Mesendoderm (in vitro differentiated cells): ENCODE measurements at regions not wholly inside any gene's neighbourhood (a gene's known extent, or its start where the extent isn't known, plus 50 kb on each side); places are given as distances from the start of the nearest gene placed in this dataset.

Experiments used
- DNase-seq: peaks from one replicate; pipeline ENCODE4 v3.0.0; 2013
- H2AK5ac ChIP-seq: 2 replicates; pipeline ENCODE4 v1.6.1; 2013; ENCODE audit warnings: low read length, inconsistent platforms
- H2BK120ac ChIP-seq: 2 replicates; pipeline ENCODE4 v1.6.1; 2013; ENCODE audit warnings: low read depth, mild to moderate bottlenecking, low read length, moderate library complexity, mixed read lengths
- H2BK15ac ChIP-seq: replicated peaks from 2 replicates; pipeline ENCODE4 v1.6.1; 2013; ENCODE audit warnings: low read depth, mild to moderate bottlenecking, moderate library complexity
- H2BK5ac ChIP-seq: 2 replicates; pipeline ENCODE4 v1.6.1; 2013; ENCODE audit warnings: low read length, inconsistent platforms
- H3K18ac ChIP-seq: 2 replicates; pipeline ENCODE4 v1.6.1; 2013; ENCODE audit warnings: mild to moderate bottlenecking, low read length, mixed read lengths
- H3K23ac ChIP-seq: one replicate; pipeline ENCODE4 v1.6.1; 2013; ENCODE audit warnings: low read length
- H3K27ac ChIP-seq: 2 replicates; pipeline ENCODE4 v1.5.1; 2013; ENCODE audit warnings: low read depth, mild to moderate bottlenecking, inconsistent platforms, low read length, moderate library complexity
- H3K27me3 ChIP-seq: 2 replicates; pipeline ENCODE4 v1.6.1; 2013; ENCODE audit warnings: low read length, control low read depth, mild to moderate bottlenecking, inconsistent platforms; ENCODE audit not compliant: insufficient read depth, poor library complexity
- H3K36me3 ChIP-seq: 2 replicates; pipeline ENCODE4 v1.6.1; 2013; ENCODE audit warnings: low read length, inconsistent platforms; ENCODE audit not compliant: control insufficient read depth, insufficient read depth
- H3K4ac ChIP-seq: one replicate; pipeline ENCODE4 v1.6.1; 2013; ENCODE audit warnings: low read depth, mild to moderate bottlenecking, low read length, moderate library complexity
- H3K4me1 ChIP-seq: 2 replicates; pipeline ENCODE4 v1.6.1; 2013; ENCODE audit warnings: low read depth, low read length, inconsistent platforms; ENCODE audit not compliant: control insufficient read depth
- H3K4me2 ChIP-seq: 2 replicates; pipeline ENCODE4 v1.6.1; 2013; ENCODE audit warnings: low read length
- H3K4me3 ChIP-seq: 2 replicates; pipeline ENCODE4 v1.5.1; 2013; ENCODE audit warnings: mild to moderate bottlenecking, low read length
- H3K56ac ChIP-seq: one replicate; pipeline ENCODE4 v1.6.1; 2013; ENCODE audit warnings: low read length
- H3K79me1 ChIP-seq: 2 replicates; pipeline ENCODE4 v1.6.1; 2013; ENCODE audit warnings: low read length, inconsistent platforms
- H3K79me2 ChIP-seq: 2 replicates; pipeline ENCODE4 v1.6.1; 2013; ENCODE audit warnings: mild to moderate bottlenecking, low read length; ENCODE audit not compliant: control insufficient read depth, insufficient read depth
- H3K9ac ChIP-seq: 2 replicates; pipeline ENCODE4 v1.6.1; 2013; ENCODE audit warnings: low read length, inconsistent platforms
- H4K5ac ChIP-seq: one replicate; pipeline ENCODE4 v1.6.1; 2013; ENCODE audit warnings: low read length
- H4K8ac ChIP-seq: one replicate; pipeline ENCODE4 v1.6.1; 2013; ENCODE audit warnings: low read depth, mild to moderate bottlenecking, control low read depth, low read length, moderate library complexity
- WGBS: extraction: QIAGEN DNeasy Blood & Tissue Kit; methylation state at CpG from one replicate; pipeline ENCODE4 v1.1.7; 2013; ENCODE audit warnings: low lambda C conversion rate, missing lambda C conversion rate; ENCODE audit not compliant: insufficient coverage; ENCODE audit errors: extremely low coverage; 5-methylcytosine and 5-hydroxymethylcytosine counted together

DNA sequence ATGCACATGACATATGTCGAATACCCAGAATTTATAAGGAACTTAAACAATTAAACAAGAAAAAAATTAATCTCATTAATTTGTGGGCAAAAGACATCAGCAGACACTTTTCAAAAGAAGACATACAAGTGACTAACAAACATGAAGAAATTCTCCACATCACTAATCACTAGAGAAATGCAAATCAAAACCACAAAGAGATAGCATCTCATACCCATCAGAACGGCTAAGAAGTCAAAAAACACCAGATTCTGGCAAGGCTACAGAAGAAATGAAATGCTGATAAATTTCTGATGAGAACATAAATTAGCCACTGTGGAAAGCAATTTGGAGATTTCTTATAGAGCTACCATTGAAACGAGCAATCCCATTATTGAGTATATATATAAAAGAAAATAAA is 210.6 kb upstream of the LUZP2 start:
- WGBS: no CpG with 5 or more reads among the region's 3 CpGs
- no peak overlapping the region for H2AK5ac ChIP-seq
- H3K79me2 ChIP-seq: no peaks in the 10 kb centered on the region
- H3K9ac ChIP-seq: no peak overlapping the region
- H3K27me3 ChIP-seq: no peaks in the 10 kb centered on the region
- DNase-seq: no peak
- H3K4me2 ChIP-seq: no peak overlapping the region
- no peaks in the 10 kb centered on the region for H3K4me1 ChIP-seq
- no peak overlapping the region for H2BK15ac ChIP-seq
- no peak overlapping the region for H3K4ac ChIP-seq
- no peaks in the 10 kb centered on the region for H3K36me3 ChIP-seq
- H2BK5ac ChIP-seq: no peak overlapping the region
- no peak overlapping the region for H3K4me3 ChIP-seq
- H3K23ac ChIP-seq: no peak overlapping the region
- no peaks in the 10 kb centered on the region for H3K79me1 ChIP-seq
- no peak overlapping the region for H2BK120ac ChIP-seq
- no peak overlapping the region for H4K8ac ChIP-seq
- no peak overlapping the region for H3K18ac ChIP-seq
- H3K56ac ChIP-seq: no peak overlapping the region
- H3K27ac ChIP-seq: no peak overlapping the region
- H4K5ac ChIP-seq: no peak overlapping the region

DNA sequence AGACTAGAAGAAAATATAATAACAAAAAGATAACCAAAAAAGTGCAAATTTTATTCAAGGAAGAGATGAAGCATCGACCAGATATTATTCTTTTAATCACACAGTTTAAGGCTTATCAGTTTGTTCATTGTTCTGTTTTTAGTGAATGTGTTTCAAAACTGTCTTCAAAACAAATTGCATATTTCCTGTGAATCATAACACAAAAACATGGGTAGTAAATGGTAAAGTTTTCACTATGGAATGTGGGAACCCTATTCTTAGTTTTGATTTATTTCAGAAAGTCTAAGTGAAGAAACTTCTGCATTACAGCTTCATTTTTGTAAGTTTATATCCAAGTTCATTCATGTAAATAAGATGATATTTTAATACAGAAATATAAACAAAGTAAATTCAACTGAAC is 207.6 kb upstream of the LUZP2 start:
- no peaks in the 10 kb centered on the region for H3K79me1 ChIP-seq
- no peak for DNase-seq
- H3K9ac ChIP-seq: no peak overlapping the region
- H4K8ac ChIP-seq: no peak overlapping the region
- no peak overlapping the region for H3K27ac ChIP-seq
- WGBS: no CpG with 5 or more reads among the region's 1 CpG
- no peak overlapping the region for H3K56ac ChIP-seq
- H2BK15ac ChIP-seq: no peak overlapping the region
- H2BK5ac ChIP-seq: no peak overlapping the region
- H3K18ac ChIP-seq: no peak overlapping the region
- H3K4me2 ChIP-seq: no peak overlapping the region
- no peaks in the 10 kb centered on the region for H3K79me2 ChIP-seq
- H3K23ac ChIP-seq: no peak overlapping the region
- no peaks in the 10 kb centered on the region for H3K4me1 ChIP-seq
- H3K27me3 ChIP-seq: no peaks in the 10 kb centered on the region
- H3K4ac ChIP-seq: no peak overlapping the region
- no peak overlapping the region for H2BK120ac ChIP-seq
- H2AK5ac ChIP-seq: no peak overlapping the region
- no peak overlapping the region for H4K5ac ChIP-seq
- H3K4me3 ChIP-seq: no peak overlapping the region
- no peaks in the 10 kb centered on the region for H3K36me3 ChIP-seq

DNA sequence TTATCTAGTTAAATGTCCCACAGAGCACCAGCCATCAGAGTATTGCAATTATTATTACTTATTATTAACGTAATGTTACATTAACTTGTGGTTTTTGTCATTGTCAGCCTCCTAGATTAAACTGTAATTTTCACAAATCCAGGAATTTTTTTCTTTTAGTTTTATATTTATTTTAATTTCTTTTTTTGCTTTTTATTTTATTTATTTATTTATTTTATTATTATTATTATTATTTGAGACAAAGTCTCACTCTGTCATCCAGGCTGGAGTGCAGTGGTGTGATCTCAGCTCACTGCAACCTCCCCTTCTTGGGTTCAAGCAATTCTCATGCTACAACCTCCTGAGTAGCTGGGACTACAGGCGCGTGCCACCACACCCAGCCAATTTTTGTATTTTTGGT is 202.9 kb upstream of the LUZP2 start:
- no peak overlapping the region for H2AK5ac ChIP-seq
- H3K4me3 ChIP-seq: no peak overlapping the region
- no peak overlapping the region for H2BK15ac ChIP-seq
- H3K27me3 ChIP-seq: no peaks in the 10 kb centered on the region
- H3K4me1 ChIP-seq: no peaks in the 10 kb centered on the region
- no peaks in the 10 kb centered on the region for H3K36me3 ChIP-seq
- H3K79me1 ChIP-seq: no peaks in the 10 kb centered on the region
- DNase-seq: no peak
- no peak overlapping the region for H3K18ac ChIP-seq
- no peak overlapping the region for H3K4ac ChIP-seq
- H3K4me2 ChIP-seq: no peak overlapping the region
- H3K9ac ChIP-seq: no peak overlapping the region
- H2BK120ac ChIP-seq: no peak overlapping the region
- no peak overlapping the region for H4K8ac ChIP-seq
- H3K79me2 ChIP-seq: no peaks in the 10 kb centered on the region
- no peak overlapping the region for H3K27ac ChIP-seq
- H2BK5ac ChIP-seq: no peak overlapping the region
- H3K56ac ChIP-seq: no peak overlapping the region
- no CpG with 5 or more reads among the region's 3 CpGs for WGBS
- no peak overlapping the region for H4K5ac ChIP-seq
- no peak overlapping the region for H3K23ac ChIP-seq

DNA sequence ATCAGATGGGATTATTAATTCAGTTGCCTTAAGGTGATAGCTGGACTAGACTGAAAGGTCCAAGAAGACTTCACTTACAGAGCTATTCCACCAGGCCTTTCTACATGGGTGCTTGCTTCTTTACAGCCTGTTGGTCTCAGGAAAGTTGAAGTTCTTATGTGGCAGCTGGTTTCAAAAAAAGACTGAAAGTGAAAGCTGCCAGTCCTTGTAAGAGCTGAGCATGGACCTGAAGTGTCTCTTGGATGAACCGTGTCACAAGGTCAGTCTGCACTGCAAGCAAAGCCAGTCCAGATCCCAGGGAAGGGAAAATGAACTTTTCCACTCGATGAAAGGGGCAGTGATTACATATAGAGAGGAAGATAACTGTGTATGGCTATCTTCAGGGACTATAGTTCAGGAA is 201.5 kb upstream of the LUZP2 start:
- no peak overlapping the region for H3K56ac ChIP-seq
- H3K4me3 ChIP-seq: no peak overlapping the region
- DNase-seq: no peak
- no peak overlapping the region for H3K9ac ChIP-seq
- H3K79me2 ChIP-seq: no peaks in the 10 kb centered on the region
- H3K36me3 ChIP-seq: no peaks in the 10 kb centered on the region
- no peak overlapping the region for H2BK120ac ChIP-seq
- H3K27me3 ChIP-seq: no peaks in the 10 kb centered on the region
- H3K27ac ChIP-seq: no peak overlapping the region
- no peak overlapping the region for H4K5ac ChIP-seq
- H2BK15ac ChIP-seq: no peak overlapping the region
- no peak overlapping the region for H3K18ac ChIP-seq
- no peak overlapping the region for H4K8ac ChIP-seq
- H3K79me1 ChIP-seq: no peaks in the 10 kb centered on the region
- no peaks in the 10 kb centered on the region for H3K4me1 ChIP-seq
- no peak overlapping the region for H3K4me2 ChIP-seq
- H2AK5ac ChIP-seq: no peak overlapping the region
- H3K23ac ChIP-seq: no peak overlapping the region
- no peak overlapping the region for H2BK5ac ChIP-seq
- no peak overlapping the region for H3K4ac ChIP-seq
- WGBS: no CpG with 5 or more reads among the region's 2 CpGs

DNA sequence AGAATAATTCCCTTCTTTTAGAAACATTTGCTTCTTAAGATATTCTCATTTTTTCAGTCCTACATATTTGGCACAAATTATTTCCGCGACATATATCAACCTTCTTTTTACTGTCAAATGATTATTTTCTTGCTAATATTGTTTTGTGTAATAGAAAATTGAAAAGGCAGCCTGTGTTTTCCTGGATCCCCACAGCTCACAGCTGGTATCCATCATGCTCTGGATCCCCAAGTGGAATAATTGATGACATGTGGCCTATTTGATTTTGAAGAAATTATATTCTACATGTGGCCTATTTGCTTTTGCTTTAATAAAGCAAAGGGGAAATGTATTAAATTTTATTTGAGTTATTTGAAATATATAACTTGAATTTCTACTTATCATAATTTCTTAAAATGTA is 199.4 kb upstream of the LUZP2 start:
- Histone ChIP-seq H3K56ac (no peak overlapping the region), H3K4ac (no peak overlapping the region), H3K27ac (no peak overlapping the region), H2BK5ac (no peak overlapping the region), H2BK120ac (no peak overlapping the region), H2AK5ac (no peak overlapping the region), H3K4me3 (no peak overlapping the region), H3K9ac (no peak overlapping the region), H4K5ac (no peak overlapping the region), H3K79me2 (no peaks in the 10 kb centered on the region), H4K8ac (no peak overlapping the region), H3K36me3 (no peaks in the 10 kb centered on the region), H3K79me1 (no peaks in the 10 kb centered on the region), H3K4me1 (no peaks in the 10 kb centered on the region), H3K27me3 (no peaks in the 10 kb centered on the region), H3K4me2 (no peak overlapping the region), H2BK15ac (no peak overlapping the region), H3K18ac (no peak overlapping the region), H3K23ac (no peak overlapping the region)
- DNase-seq: no peak
- 100% methylated on average over 2 of the region's 2 CpGs for WGBS

DNA sequence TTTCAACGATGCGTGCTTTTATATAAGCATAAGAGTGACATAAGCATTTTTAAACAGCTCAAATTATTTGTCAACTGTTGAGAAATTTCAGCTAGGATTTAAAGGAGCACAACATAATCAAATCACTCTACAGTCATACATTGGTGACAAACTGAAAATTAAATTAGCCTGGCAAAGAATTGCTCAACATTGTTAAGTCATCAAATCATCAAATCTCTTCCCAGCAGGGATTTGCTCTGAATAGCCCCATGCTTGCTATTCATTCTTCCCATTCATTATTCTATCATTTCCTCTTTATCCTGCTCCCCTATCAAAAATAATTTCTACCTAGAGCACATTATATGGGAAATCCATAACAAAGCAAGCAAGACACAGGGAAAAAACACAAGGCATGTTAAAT is 198.7 kb upstream of the LUZP2 start:
- Histone ChIP-seq H3K23ac (no peak overlapping the region), H3K56ac (no peak overlapping the region), H4K8ac (no peak overlapping the region), H2BK15ac (no peak overlapping the region), H3K79me2 (no peaks in the 10 kb centered on the region), H3K79me1 (no peaks in the 10 kb centered on the region), H3K27me3 (no peaks in the 10 kb centered on the region), H2AK5ac (no peak overlapping the region), H3K4me3 (no peak overlapping the region), H4K5ac (no peak overlapping the region), H2BK5ac (no peak overlapping the region), H3K18ac (no peak overlapping the region), H2BK120ac (no peak overlapping the region), H3K4me2 (no peak overlapping the region), H3K36me3 (no peaks in the 10 kb centered on the region), H3K27ac (no peak overlapping the region), H3K4me1 (no peaks in the 10 kb centered on the region), H3K9ac (no peak overlapping the region), H3K4ac (no peak overlapping the region)
- no peak for DNase-seq
- no CpG with 5 or more reads among the region's 2 CpGs for WGBS
